SU-DHL-6 (cell line): ENCODE measurements at regions not wholly inside any gene's neighbourhood (a gene's known extent, or its start where the extent isn't known, plus 50 kb on each side); places are given as distances from the start of the nearest gene placed in this dataset.

ENCODE experiments used
- H2AFZ ChIP-seq: fragments of 200-600 bp; sonication (generic); 2 replicates; pipeline ENCODE4 v1.6.1; 2014; ENCODE audit warnings: low read depth, mild to moderate bottlenecking, moderate library complexity, mixed read lengths, antibody characterized with exemption, low read length; ENCODE audit not compliant: severe bottlenecking
- H3F3A ChIP-seq: fragments of 200-600 bp; shearing (Covaris generic); 2 replicates; pipeline ENCODE4 v1.6.0; 2016; ENCODE audit warnings: antibody characterized with exemption, mild to moderate bottlenecking; ENCODE audit not compliant: insufficient read depth
- H3K27ac ChIP-seq: fragments of 200-600 bp; sonication (generic); 2 replicates; pipeline ENCODE4 v1.5.1; 2016; ENCODE audit warnings: low read depth, mild to moderate bottlenecking, low read length, moderate library complexity, mixed read lengths
- H3K27me3 ChIP-seq: fragments of 200-600 bp; sonication (generic), shearing (Covaris generic); 2 replicates; pipeline ENCODE4 v1.6.0; 2014; ENCODE audit warnings: mild to moderate bottlenecking, low read length
- H3K36me3 ChIP-seq: fragments of 200-600 bp; sonication (generic); 2 replicates; pipeline ENCODE4 v1.6.1; 2014; ENCODE audit warnings: mild to moderate bottlenecking, low read length, mixed read lengths
- H3K4me2 ChIP-seq: fragments of 300-600, 200-600 bp; shearing (Covaris generic), sonication (generic); 2 replicates; pipeline ENCODE4 v1.6.0; 2014; ENCODE audit warnings: low read length, low read depth, mild to moderate bottlenecking; ENCODE audit not compliant: poor library complexity, severe bottlenecking
- H3K4me3 ChIP-seq: fragments of 200-600 bp; sonication (generic); 2 replicates; pipeline ENCODE4 v1.5.1; 2014; ENCODE audit warnings: antibody characterized with exemption, low read length, mild to moderate bottlenecking, mixed read lengths; ENCODE audit not compliant: insufficient read depth, poor library complexity, severe bottlenecking
- H3K79me2 ChIP-seq: fragments of 200-600 bp; sonication (generic); 2 replicates; pipeline ENCODE4 v1.6.1; 2014; ENCODE audit warnings: mild to moderate bottlenecking, low read length, moderate library complexity; ENCODE audit not compliant: insufficient read depth
- H3K9ac ChIP-seq: fragments of 200-600 bp; sonication (generic); 2 replicates; pipeline ENCODE4 v1.7.0; 2014; ENCODE audit warnings: mild to moderate bottlenecking, low read length
- H3K9me2 ChIP-seq: fragments of 200-600 bp; sonication (generic); replicated peaks from 2 replicates; pipeline ENCODE4 v1.6.1; 2014; ENCODE audit warnings: low read length; ENCODE audit not compliant: insufficient read depth
- H3K9me3 ChIP-seq: fragments of 200-600 bp; sonication (generic); 2 replicates; pipeline ENCODE4 v1.6.1; 2014; ENCODE audit warnings: low read length, mixed read lengths; ENCODE audit not compliant: insufficient read depth
- H4K20me1 ChIP-seq: fragments of 200-600 bp; sonication (generic); 2 replicates; pipeline ENCODE4 v1.6.1; 2014; ENCODE audit warnings: low read depth, mild to moderate bottlenecking, antibody characterized with exemption, low read length, moderate library complexity, mixed read lengths
- EZH2phosphoT487 ChIP-seq: fragments of 200-600 bp; sonication (generic), shearing (Covaris generic); conservative IDR thresholded peaks from 2 replicates; pipeline ENCODE4 v1.6.1; 2018; ENCODE audit warnings: mild to moderate bottlenecking, antibody characterized with exemption, low read length, moderate library complexity, mixed read lengths
- TF ChIP-seq, protein P1 (sequence below): fragments of 200-600 bp; sonication (generic); IDR thresholded peaks from one replicate; pipeline ENCODE4 v1.5.1; 2017; ENCODE audit warnings: antibody characterized with exemption, mild to moderate bottlenecking, low read length, moderate library complexity; ENCODE audit not compliant: insufficient read depth, poor library complexity, severe bottlenecking

DNA sequence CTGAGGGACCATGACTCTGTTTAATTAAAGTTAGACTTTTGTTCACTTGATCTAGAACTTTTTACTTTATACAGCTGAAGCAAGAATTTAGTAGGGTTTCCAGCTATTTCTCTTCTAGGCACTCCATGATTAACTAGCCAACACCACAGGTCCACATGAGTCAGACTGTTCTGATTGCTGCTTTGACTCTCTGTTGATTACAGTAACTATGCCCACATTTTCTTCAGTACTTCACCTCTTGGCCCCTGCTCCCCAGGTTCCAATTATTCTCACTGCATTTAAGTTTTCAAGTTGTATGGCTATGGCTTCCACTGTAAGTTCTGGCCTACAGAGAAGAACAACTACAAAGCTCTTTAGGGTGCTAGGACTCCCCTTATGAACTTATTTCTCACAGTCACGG lies 737.2 kb upstream of the IGFBP3 start:
- no peaks in the 10 kb centered on the region for H3K9me3 ChIP-seq
- no peaks in the 10 kb centered on the region for H3K36me3 ChIP-seq
- H3K27ac ChIP-seq = no peak overlapping the region
- H3K79me2 ChIP-seq = no peaks in the 10 kb centered on the region
- 0 out of 2 replicates have a peak, but pooled peaks cover 3% of the 10 kb centered on the region for H3K27me3 ChIP-seq
- no peaks in the 10 kb centered on the region for H4K20me1 ChIP-seq
- no peak overlapping the region for H3K4me3 ChIP-seq
- no peak overlapping the region for H3K4me2 ChIP-seq
- no peak overlapping the region for H3K9ac ChIP-seq
- H2AFZ ChIP-seq = no peak overlapping the region
- no peaks in the 10 kb centered on the region for H3K9me2 ChIP-seq
- TF ChIP-seq, protein P1, sequence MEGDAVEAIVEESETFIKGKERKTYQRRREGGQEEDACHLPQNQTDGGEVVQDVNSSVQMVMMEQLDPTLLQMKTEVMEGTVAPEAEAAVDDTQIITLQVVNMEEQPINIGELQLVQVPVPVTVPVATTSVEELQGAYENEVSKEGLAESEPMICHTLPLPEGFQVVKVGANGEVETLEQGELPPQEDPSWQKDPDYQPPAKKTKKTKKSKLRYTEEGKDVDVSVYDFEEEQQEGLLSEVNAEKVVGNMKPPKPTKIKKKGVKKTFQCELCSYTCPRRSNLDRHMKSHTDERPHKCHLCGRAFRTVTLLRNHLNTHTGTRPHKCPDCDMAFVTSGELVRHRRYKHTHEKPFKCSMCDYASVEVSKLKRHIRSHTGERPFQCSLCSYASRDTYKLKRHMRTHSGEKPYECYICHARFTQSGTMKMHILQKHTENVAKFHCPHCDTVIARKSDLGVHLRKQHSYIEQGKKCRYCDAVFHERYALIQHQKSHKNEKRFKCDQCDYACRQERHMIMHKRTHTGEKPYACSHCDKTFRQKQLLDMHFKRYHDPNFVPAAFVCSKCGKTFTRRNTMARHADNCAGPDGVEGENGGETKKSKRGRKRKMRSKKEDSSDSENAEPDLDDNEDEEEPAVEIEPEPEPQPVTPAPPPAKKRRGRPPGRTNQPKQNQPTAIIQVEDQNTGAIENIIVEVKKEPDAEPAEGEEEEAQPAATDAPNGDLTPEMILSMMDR = no peak
- no peaks in the 10 kb centered on the region for H3F3A ChIP-seq

DNA sequence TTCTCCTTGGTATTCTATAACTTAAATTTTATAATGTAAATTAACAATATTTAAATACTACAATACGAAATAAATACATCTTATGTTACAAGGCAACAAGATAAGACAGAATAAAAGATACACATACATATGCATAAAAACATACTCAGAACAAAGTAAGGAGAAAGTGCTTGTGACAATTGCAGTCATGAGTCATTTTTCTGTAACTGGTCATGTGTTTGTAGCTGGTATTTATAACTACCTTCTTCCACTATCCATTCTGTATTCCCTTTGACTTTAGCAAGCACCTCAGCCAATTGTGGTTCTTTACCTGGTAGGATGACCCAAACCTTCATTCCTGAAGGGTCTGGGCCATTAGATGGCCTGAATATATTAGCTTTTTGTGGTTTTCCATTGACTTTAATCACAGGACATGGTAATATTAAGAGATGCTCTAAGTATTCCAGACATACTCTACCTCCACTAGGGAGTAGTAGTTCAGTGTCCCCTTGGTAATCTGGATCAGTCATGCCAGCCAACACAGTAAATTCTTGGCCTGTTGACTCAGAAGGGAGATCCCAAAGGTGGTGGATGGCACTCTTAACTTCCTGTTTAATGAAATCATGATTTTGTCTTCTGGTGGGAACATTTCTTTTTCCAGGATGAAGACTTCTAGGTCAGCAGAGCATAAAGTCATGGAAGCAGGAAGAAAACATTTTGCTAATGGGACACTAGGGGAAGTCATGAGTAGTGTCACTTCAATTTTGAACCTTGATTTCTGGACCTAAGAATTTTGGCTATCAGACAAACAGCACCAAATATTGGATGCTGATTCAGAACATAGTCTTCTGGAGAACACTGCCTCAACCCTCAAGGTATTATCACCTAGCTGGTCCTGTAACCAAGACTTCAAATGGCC lies 733.7 kb upstream of the IGFBP3 start:
- Histone ChIP-seq H3K9me2 (no peaks in the 10 kb centered on the region), H3K27ac (no peak overlapping the region), H3F3A (no peaks in the 10 kb centered on the region), H3K36me3 (no peaks in the 10 kb centered on the region), H3K4me2 (no peak overlapping the region), H2AFZ (no peak overlapping the region), H3K9me3 (no peaks in the 10 kb centered on the region), H4K20me1 (no peaks in the 10 kb centered on the region), H3K27me3 (0 out of 2 replicates have a peak, but pooled peaks cover 4% of the 10 kb centered on the region), H3K9ac (no peak overlapping the region), H3K4me3 (no peak overlapping the region), H3K79me2 (no peaks in the 10 kb centered on the region)
- no peak for TF ChIP-seq EZH2phosphoT487
- TF ChIP-seq, protein P1 = no peak

DNA sequence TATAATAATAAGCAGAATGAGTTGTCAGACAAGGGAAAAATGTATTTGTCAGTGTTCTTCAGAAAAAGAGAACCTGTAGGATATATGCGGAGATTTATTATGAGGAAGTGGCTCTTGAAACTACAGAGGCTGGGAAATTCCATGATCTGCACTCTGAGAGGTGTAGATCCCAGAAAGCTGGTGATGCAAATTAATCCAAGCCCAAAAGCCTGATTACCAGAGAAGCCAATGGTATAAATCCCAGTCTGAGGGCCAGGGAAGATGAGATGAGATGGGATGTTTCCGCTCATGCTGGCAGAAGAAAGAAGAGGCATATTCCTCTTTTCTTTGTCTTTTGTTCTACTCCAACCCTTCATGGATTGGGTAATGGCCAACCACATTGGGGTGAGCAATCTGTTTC lies 732.8 kb upstream of the IGFBP3 start:
- H3K79me2 ChIP-seq = no peaks in the 10 kb centered on the region
- H3K27me3 ChIP-seq = 0 out of 2 replicates have a peak, but pooled peaks cover 4% of the 10 kb centered on the region
- H3K4me3 ChIP-seq = no peak overlapping the region
- H3K9ac ChIP-seq = no peak overlapping the region
- TF ChIP-seq, protein P1 = no peak
- TF ChIP-seq EZH2phosphoT487 = no peak
- no peaks in the 10 kb centered on the region for H3K9me3 ChIP-seq
- no peak overlapping the region for H3K27ac ChIP-seq
- H4K20me1 ChIP-seq = no peaks in the 10 kb centered on the region
- no peak overlapping the region for H3K4me2 ChIP-seq
- no peaks in the 10 kb centered on the region for H3K9me2 ChIP-seq
- no peaks in the 10 kb centered on the region for H3F3A ChIP-seq
- no peak overlapping the region for H2AFZ ChIP-seq
- H3K36me3 ChIP-seq = no peaks in the 10 kb centered on the region
